H1 (cell line): ENCODE measurements at regions not wholly inside any gene's neighbourhood (a gene's known extent, or its start where the extent isn't known, plus 50 kb on each side); places are given as distances from the start of the nearest gene placed in this dataset.

Experiments
- E2F6 ChIP-seq: IDR thresholded peaks from 2 replicates; pipeline ENCODE4 v1.6.1; 2012; ENCODE audit warnings: inconsistent platforms
- EZH2 ChIP-seq: fragments of 200-600 bp; sonication (generic); IDR thresholded peaks from 2 replicates; pipeline ENCODE4 v1.7.1; 2012; ENCODE audit warnings: low read depth, mild to moderate bottlenecking, moderate library complexity, low read length, inconsistent platforms; ENCODE audit not compliant: severe bottlenecking
- FOSL1 ChIP-seq: IDR thresholded peaks from 2 replicates; pipeline ENCODE4 v1.6.1; 2011; ENCODE audit warnings: mild to moderate bottlenecking, low read depth, low read length, moderate library complexity; ENCODE audit not compliant: insufficient read depth
- NANOG ChIP-seq: IDR thresholded peaks from 2 replicates; pipeline ENCODE4 v1.6.1; 2011; ENCODE audit warnings: low read length, low read depth, mild to moderate bottlenecking, inconsistent platforms; ENCODE audit not compliant: insufficient read depth, poor library complexity, severe bottlenecking
- POU5F1 ChIP-seq: IDR thresholded peaks from 2 replicates; pipeline ENCODE4 v1.6.1; 2011; ENCODE audit warnings: low read depth, mild to moderate bottlenecking, low read length, moderate library complexity
- SP4 ChIP-seq: IDR thresholded peaks from 2 replicates; pipeline ENCODE4 v1.6.1; 2012; ENCODE audit warnings: low read length, inconsistent platforms
- TBP ChIP-seq: IDR thresholded peaks from 2 replicates; pipeline ENCODE4 v1.6.1; 2011; ENCODE audit warnings: low read depth, low read length, improper control_type of control experiment

GRCh38 chr2:128941751-128942150 is 623.1 kb upstream of the HS6ST1 start (continued):
- no peak for TF ChIP-seq NANOG
- no peak for TF ChIP-seq TBP
- TF ChIP-seq FOSL1: no peak
- TF ChIP-seq EZH2: no peak
- no peak for TF ChIP-seq E2F6
- no peak for TF ChIP-seq SP4
- no peak for TF ChIP-seq POU5F1
